GM12875 (cell line): ENCODE measurements at regions not wholly inside any gene's neighbourhood (a gene's known extent, or its start where the extent isn't known, plus 50 kb on each side); places are given as distances from the start of the nearest gene placed in this dataset.

Source experiments
- H3K4me3 ChIP-seq: one replicate; pipeline ENCODE4 v1.5.1; 2011; ENCODE audit warnings: low read depth, low read length, control low read depth
- CTCF ChIP-seq: IDR thresholded peaks from 2 replicates; pipeline ENCODE4 v1.5.1; 2011; ENCODE audit warnings: low read depth, mild to moderate bottlenecking, control low read depth, inconsistent platforms, low read length, moderate library complexity, borderline replicate concordance; ENCODE audit not compliant: insufficient read depth

DNA sequence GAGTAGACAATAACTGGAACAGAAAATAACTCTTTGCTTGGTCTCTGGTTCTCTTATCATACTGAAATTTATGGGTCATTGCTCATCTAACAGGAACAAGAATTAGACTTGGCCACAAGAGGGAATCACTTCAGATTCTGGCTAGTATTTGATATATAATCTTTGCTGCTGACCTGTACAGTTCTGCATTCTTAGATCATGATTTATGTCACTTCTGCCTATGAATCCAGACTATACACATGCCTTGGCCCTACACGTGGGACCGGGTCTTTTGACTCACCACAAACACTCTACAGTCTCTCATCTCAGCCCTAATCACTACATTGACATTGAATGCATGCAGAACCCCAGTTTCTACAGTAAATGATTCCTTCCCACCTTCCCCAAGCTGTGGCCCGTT lies 162.5 kb upstream of the SOX2 start:
- H3K4me3 ChIP-seq = no peak overlapping the region
- no peak for TF ChIP-seq CTCF

- no peak overlapping the region for H3K4me3 ChIP-seq
- TF ChIP-seq CTCF = no peak
Measured at GRCh38 chr3:181541414-181541813, 170.3 kb upstream of the SOX2 start.

DNA sequence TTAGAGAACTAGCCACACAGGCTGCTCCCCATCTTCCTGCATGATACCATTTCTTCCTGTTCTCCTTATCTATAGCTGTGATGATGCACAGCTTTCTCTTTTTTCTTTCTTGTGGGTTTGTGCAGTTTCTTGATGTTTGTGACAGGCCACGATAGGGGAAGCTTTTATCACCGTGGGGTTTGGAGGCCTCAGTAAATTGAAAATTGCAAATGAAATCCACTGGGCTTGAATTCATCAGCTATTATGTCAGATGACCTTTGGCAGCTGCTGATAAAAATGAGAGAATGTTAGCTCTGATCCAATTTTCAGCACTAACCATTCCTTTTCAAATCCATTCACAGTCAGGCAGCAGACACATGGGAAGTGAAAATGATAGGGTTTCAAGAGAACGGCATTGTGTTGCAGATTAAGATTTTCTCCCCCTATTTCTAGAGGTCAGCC lies 176.9 kb upstream of the SOX2 start:
- no peak for TF ChIP-seq CTCF
- H3K4me3 ChIP-seq = no peak overlapping the region

DNA sequence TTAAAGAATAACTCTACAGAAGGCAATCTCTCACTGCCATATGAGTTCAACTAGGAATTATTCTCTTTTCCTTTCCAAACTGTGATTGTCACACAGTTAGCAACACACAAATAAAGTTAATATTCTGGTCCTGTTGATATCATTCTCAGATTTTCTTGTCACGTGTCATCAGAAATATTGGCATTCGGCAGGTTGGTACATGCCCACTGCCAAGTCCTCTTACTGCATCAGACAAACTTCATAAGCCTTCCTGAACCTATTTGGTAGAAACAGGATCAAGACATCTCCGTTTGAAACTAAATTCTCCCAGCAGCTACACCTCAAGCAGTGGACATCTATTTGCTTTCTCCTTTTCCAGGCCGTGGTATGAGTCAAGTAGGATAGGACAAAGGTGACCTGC lies 177.9 kb upstream of the SOX2 start:
- H3K4me3 ChIP-seq = no peak overlapping the region
- TF ChIP-seq CTCF = no peak

GRCh38 chr3:181530584-181530983 lies 181.1 kb upstream of the SOX2 start:
- no peak overlapping the region for H3K4me3 ChIP-seq
- no peak for TF ChIP-seq CTCF

DNA sequence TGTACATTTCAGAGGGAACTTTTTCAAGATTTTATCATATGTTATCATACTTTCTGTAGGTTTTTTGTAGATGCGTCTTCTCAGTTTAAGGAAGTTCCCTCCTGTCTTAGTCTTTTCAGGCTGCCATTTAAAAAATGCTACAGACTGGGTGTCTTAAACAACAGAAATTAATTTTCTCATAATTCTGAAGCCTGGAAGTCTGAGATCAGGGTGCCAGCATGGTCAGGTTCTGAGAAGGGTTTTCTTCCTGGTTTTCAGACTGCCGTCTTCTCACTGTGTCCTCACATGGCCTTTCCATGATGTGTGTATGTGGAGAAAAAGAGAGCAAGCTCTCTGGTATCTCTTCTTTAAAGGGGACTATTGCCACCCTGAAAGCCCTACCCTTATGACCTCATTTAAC lies 189.9 kb upstream of the SOX2 start:
- no peak overlapping the region for H3K4me3 ChIP-seq
- TF ChIP-seq CTCF = no peak

GRCh38 chr3:181518222-181518621 lies 193.5 kb upstream of the SOX2 start:
- no peak for TF ChIP-seq CTCF

More at GRCh38 chr3:181518222-181518621, 193.5 kb upstream of the SOX2 start:
- no peak overlapping the region for H3K4me3 ChIP-seq
